OCI-LY7 (cell line): ENCODE measurements at regions not wholly inside any gene's neighbourhood (a gene's known extent, or its start where the extent isn't known, plus 50 kb on each side); places are given as distances from the start of the nearest gene placed in this dataset.

ENCODE experiments used
- CTCF ChIP-seq: fragments of 200-600 bp; sonication (generic); conservative IDR thresholded peaks from 2 replicates; pipeline ENCODE4 v1.5.1; 2014; ENCODE audit warnings: mild to moderate bottlenecking, antibody characterized with exemption, low read length, moderate library complexity, mixed read lengths
- EZH2phosphoT487 ChIP-seq: fragments of 200-600 bp; sonication (generic); IDR thresholded peaks from 2 replicates; pipeline ENCODE4 v1.6.1; 2018; ENCODE audit warnings: low read depth, borderline replicate concordance, mild to moderate bottlenecking, mixed run types, antibody characterized with exemption, low read length, moderate library complexity, mixed read lengths

GRCh38 chr14:25869854-25870253, 728.0 kb downstream of the NOVA1 start:
- TF ChIP-seq CTCF (no peak), EZH2phosphoT487 (no peak)
